K562 (cell line): ENCODE measurements at regions not wholly inside any gene's neighbourhood (a gene's known extent, or its start where the extent isn't known, plus 50 kb on each side); places are given as distances from the start of the nearest gene placed in this dataset.

Experiments
- ARNT ChIP-seq, 2 experiments: fragments of 450-650 bp; IDR thresholded peaks; 2 replicates each; pipeline ENCODE4 v1.6.1; 2016; ENCODE audit warnings: mild to moderate bottlenecking in 1 of 2
- CTCF ChIP-seq, 3 experiments: IDR thresholded peaks in 2 of 3; conservative IDR thresholded peaks in 1 of 3; 2 replicates each; pipeline ENCODE4 v1.5.1; 2011 to 2012; ENCODE audit warnings: low read length in 3 of 3, mild to moderate bottlenecking in 3 of 3, control low read depth in 2 of 3, improper control_type of control experiment in 1 of 3, inconsistent platforms in 1 of 3, low read depth in 1 of 3, mixed read lengths in 1 of 3, moderate library complexity in 1 of 3; ENCODE audit not compliant: insufficient read depth in 2 of 3
- MAX ChIP-seq: sonication (generic); formaldehyde crosslinking; IDR thresholded peaks from 2 replicates; pipeline ENCODE4 v1.9.0; 2022; ENCODE audit warnings: mild to moderate bottlenecking, missing genetic modification reagents
- MLX ChIP-seq, 2 experiments: fragments of 450-650 bp in 1 of 2; sonication (generic) in 1 of 2; formaldehyde crosslinking; conservative IDR thresholded peaks; 2 replicates each; pipeline versions ENCODE4 v1.4.0 to v1.8.1; 2020 to 2022; ENCODE audit warnings: mild to moderate bottlenecking in 1 of 2, missing genetic modification reagents in 1 of 2
- NBN ChIP-seq: fragments of 450-650 bp; IDR thresholded peaks from 2 replicates; pipeline ENCODE4 v1.6.1; 2016; ENCODE audit warnings: low read depth, mild to moderate bottlenecking
- NFIC ChIP-seq: fragments of 450-650 bp; IDR thresholded peaks from 2 replicates; pipeline ENCODE4 v1.6.1; 2017; ENCODE audit warnings: mild to moderate bottlenecking, inconsistent platforms
- RNF2 ChIP-seq: sonication (generic); IDR thresholded peaks from 2 replicates; pipeline ENCODE4 v1.6.1; 2016
- TARDBP ChIP-seq: fragments of 450-650 bp; IDR thresholded peaks from 2 replicates; pipeline ENCODE4 v1.6.1; 2016
- ZNF121 ChIP-seq: sonication (generic); formaldehyde crosslinking; conservative IDR thresholded peaks from 2 replicates; pipeline ENCODE4 v1.8.0; 2022; ENCODE audit warnings: missing genetic modification reagents
- ZNF239 ChIP-seq: fragments of 250-450 bp; sonication (Bioruptor Pico); IDR thresholded peaks from 2 replicates; pipeline ENCODE4 v1.4.0; 2020; ENCODE audit warnings: mild to moderate bottlenecking
- TF ChIP-seq, protein P1 (sequence below), 2 experiments: IDR thresholded peaks; 2 replicates each; pipeline ENCODE4 v1.6.1; 2011; ENCODE audit warnings: borderline replicate concordance in 1 of 2, control low read depth in 1 of 2, low read depth in 1 of 2, low read length in 1 of 2, mild to moderate bottlenecking in 1 of 2, mixed read lengths in 1 of 2, moderate library complexity in 1 of 2; ENCODE audit not compliant: insufficient read depth in 1 of 2, insufficient read length in 1 of 2, poor library complexity in 1 of 2, severe bottlenecking in 1 of 2; ENCODE audit errors: extremely low read depth in 1 of 2

DNA sequence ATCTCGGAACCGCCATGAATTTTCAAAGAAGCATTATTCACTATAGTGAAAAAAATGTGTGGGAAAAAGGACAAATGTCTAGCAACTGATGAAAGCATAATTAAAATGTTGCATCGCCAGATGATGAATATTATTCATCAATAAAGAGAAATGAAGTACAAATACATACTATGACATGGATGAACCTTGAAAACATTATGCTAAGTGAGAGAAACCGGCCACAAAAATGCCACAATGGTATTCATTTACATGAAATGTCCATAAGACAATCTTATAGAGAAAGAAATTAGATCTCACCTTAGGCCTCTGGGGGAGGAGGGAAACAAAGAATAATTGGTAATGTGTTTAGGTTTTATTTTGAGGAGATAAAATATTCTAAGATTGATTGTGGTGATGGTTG lies 645.0 kb downstream of the EFNB2 start:
- TF ChIP-seq RNF2 (no peak), NBN (no peak), NFIC (no peak), CTCF (IDR thresholded peaks at IDR 0.05 in 2 of 3, conservative IDR thresholded peaks at IDR 0.05 in 1 of 3; ENCODE audit: insufficient read depth in 2 of 3, low read depth in 1 of 3, low read length in 3 of 3) (no peak), ZNF121 (CRISPR knock-in tag) (no peak), MLX (CRISPR knock-in tag; conservative IDR thresholded peaks at IDR 0.05) (no peak), ARNT (IDR thresholded peaks at IDR 0.05) (no peak), ZNF239 (no peak), MAX (CRISPR knock-in tag) (no peak), TARDBP (no peak)
- TF ChIP-seq, protein P1, sequence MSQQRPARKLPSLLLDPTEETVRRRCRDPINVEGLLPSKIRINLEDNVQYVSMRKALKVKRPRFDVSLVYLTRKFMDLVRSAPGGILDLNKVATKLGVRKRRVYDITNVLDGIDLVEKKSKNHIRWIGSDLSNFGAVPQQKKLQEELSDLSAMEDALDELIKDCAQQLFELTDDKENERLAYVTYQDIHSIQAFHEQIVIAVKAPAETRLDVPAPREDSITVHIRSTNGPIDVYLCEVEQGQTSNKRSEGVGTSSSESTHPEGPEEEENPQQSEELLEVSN (IDR thresholded peaks at IDR 0.05; ENCODE audit: borderline replicate concordance in 1 of 2, extremely low read depth in 1 of 2, insufficient read depth in 1 of 2, insufficient read length in 1 of 2, low read depth in 1 of 2, low read length in 1 of 2, poor library complexity in 1 of 2, severe bottlenecking in 1 of 2), result no peak
